ENCODE measurements at regions not wholly inside any gene's neighbourhood (a gene's known extent, or its start where the extent isn't known, plus 50 kb on each side); places are given as distances from the start of the nearest gene placed in this dataset.

DNA sequence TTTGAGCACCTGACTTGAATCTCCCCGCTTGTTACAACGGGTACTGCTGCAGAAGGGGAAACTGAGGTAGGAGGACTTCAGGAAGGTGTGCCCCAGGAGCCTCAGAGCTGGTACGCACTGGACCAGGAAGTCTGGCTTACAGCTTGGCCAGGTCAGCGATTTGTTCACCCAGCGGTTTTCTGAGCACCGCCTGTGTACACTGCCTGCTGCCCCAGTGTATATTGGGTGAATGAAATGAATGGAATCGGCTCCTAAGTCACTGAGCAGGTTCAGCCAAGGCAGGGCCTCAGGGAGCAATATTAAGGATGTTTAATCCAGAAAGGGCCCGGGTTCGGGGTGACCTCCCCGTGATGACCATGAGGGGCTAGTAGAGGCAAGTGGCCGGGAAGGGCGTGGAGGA lies 164.0 kb upstream of the CIBAR2 start:
- TF ChIP-seq, protein P1, sequence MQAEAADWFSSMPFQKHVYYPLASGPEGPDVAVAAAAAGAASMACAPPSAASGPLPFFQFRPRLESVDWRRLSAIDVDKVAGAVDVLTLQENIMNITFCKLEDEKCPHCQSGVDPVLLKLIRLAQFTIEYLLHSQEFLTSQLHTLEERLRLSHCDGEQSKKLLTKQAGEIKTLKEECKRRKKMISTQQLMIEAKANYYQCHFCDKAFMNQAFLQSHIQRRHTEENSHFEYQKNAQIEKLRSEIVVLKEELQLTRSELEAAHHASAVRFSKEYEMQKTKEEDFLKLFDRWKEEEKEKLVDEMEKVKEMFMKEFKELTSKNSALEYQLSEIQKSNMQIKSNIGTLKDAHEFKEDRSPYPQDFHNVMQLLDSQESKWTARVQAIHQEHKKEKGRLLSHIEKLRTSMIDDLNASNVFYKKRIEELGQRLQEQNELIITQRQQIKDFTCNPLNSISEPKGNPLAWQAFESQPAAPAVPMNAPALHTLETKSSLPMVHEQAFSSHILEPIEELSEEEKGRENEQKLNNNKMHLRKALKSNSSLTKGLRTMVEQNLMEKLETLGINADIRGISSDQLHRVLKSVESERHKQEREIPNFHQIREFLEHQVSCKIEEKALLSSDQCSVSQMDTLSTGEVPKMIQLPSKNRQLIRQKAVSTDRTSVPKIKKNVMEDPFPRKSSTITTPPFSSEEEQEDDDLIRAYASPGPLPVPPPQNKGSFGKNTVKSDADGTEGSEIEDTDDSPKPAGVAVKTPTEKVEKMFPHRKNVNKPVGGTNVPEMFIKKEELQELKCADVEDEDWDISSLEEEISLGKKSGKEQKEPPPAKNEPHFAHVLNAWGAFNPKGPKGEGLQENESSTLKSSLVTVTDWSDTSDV (CRISPR knock-in tag; IDR thresholded peaks at IDR 0.05) = 0 out of 2 replicates have a peak, but pooled peaks have one; percentile 19
- TF ChIP-seq, protein P2, sequence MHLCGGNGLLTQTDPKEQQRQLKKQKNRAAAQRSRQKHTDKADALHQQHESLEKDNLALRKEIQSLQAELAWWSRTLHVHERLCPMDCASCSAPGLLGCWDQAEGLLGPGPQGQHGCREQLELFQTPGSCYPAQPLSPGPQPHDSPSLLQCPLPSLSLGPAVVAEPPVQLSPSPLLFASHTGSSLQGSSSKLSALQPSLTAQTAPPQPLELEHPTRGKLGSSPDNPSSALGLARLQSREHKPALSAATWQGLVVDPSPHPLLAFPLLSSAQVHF (CRISPR knock-in tag; IDR thresholded peaks at IDR 0.05) = no peak
- 0 out of 2 replicates have a peak, but pooled peaks have one; percentile 13 for TF ChIP-seq ZNF891 (CRISPR knock-in tag; IDR thresholded peaks at IDR 0.05)
- TF ChIP-seq, protein P3, sequence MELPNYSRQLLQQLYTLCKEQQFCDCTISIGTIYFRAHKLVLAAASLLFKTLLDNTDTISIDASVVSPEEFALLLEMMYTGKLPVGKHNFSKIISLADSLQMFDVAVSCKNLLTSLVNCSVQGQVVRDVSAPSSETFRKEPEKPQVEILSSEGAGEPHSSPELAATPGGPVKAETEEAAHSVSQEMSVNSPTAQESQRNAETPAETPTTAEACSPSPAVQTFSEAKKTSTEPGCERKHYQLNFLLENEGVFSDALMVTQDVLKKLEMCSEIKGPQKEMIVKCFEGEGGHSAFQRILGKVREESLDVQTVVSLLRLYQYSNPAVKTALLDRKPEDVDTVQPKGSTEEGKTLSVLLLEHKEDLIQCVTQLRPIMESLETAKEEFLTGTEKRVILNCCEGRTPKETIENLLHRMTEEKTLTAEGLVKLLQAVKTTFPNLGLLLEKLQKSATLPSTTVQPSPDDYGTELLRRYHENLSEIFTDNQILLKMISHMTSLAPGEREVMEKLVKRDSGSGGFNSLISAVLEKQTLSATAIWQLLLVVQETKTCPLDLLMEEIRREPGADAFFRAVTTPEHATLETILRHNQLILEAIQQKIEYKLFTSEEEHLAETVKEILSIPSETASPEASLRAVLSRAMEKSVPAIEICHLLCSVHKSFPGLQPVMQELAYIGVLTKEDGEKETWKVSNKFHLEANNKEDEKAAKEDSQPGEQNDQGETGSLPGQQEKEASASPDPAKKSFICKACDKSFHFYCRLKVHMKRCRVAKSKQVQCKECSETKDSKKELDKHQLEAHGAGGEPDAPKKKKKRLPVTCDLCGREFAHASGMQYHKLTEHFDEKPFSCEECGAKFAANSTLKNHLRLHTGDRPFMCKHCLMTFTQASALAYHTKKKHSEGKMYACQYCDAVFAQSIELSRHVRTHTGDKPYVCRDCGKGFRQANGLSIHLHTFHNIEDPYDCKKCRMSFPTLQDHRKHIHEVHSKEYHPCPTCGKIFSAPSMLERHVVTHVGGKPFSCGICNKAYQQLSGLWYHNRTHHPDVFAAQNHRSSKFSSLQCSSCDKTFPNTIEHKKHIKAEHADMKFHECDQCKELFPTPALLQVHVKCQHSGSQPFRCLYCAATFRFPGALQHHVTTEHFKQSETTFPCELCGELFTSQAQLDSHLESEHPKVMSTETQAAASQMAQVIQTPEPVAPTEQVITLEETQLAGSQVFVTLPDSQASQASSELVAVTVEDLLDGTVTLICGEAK (IDR thresholded peaks at IDR 0.05) = no peak
- TF ChIP-seq, protein P3 (CRISPR knock-in tag; IDR thresholded peaks at IDR 0.05) = peak; percentile 10; the same call in 1 of the 2 replicates
- Histone ChIP-seq H3K27ac (ENCODE audit: extremely low read length, insufficient read depth, low read length) (no peak overlapping the region), H3K36me3 (replicated peaks in 1 of 2; ENCODE audit: control insufficient read depth in 1 of 2, insufficient read depth in 2 of 2, low read length in 2 of 2) (no peaks in the 10 kb centered on the region), H3K9me3 (ENCODE audit: low read length) (no peaks in the 10 kb centered on the region), H3K4me3 (replicated peaks in 1 of 3; ENCODE audit: insufficient read depth in 1 of 3, low read depth in 2 of 3, low read length in 3 of 3) (no peak overlapping the region), H3K9ac (ENCODE audit: insufficient read depth, low read depth, low read length) (no peak overlapping the region), H2AFZ (ENCODE audit: low read length) (no peak overlapping the region), H3K4me2 (ENCODE audit: low read depth, low read length) (no peak overlapping the region), H4K20me1 (ENCODE audit: insufficient read depth, low read length) (peaks cover 11% of the 10 kb centered on the region; the same call in 1 of the 2 replicates), H3K27me3 (ENCODE audit: control insufficient read depth in 1 of 2, insufficient read depth in 2 of 2, low read length in 2 of 2) (peaks cover under 1 to 3% of the 10 kb centered on the region in 2 experiments; a peak in 2 of 5 replicates), H3K79me2 (ENCODE audit: insufficient read depth, low read length) (no peaks in the 10 kb centered on the region), H3K4me1 (ENCODE audit: insufficient read depth, low read length) (peaks cover 6% of the 10 kb centered on the region; the same call in 1 of the 2 replicates)
- no TSS peak for BruUV-seq (replicated peaks)
- DNase-seq (ENCODE audit: low spot score) (no peak), ATAC-seq (no peak), FAIRE-seq (no peak)
- WGBS (ENCODE audit: low lambda C conversion rate) = 77% methylated on average over 12 of the region's 12 CpGs
- POLR2A ChIA-PET = no interaction called here
- CTCF ChIA-PET (ENCODE audit: low intra/inter-chr PET ratio, low total read pairs) = interaction anchor here (1.1 to 2.3 kb wide), 7 partner anchors 13 to 161 kb away, joined by 3 to 20 read pairs (median 9); no protein-coding TSS in a partner anchor
- in situ Hi-C loops (cut with HindIII; ENCODE audit: extremely low pct_ligation_motif_present, low pct_unique_long_range_greater_than_20kb) (no loop called here), intact Hi-C loops (cut with micrococcal nuclease; ENCODE audit: unreplicated experiment) (no loop called here)
